ENCODE measurements at regions not wholly inside any gene's neighbourhood (a gene's known extent, or its start where the extent isn't known, plus 50 kb on each side); places are given as distances from the start of the nearest gene placed in this dataset.

- TF ChIP-seq EZH2 (IDR thresholded peaks at IDR 0.05; ENCODE audit: borderline replicate concordance, low read length): no peak
- TF ChIP-seq CTCF (IDR thresholded peaks at IDR 0.05; ENCODE audit: low read length): no peak
These were observed 1199.1 kb downstream of the CNTNAP5 start for GRCh38 chr2:125224188-125224587.
